Astrocyte (in vitro differentiated cells and primary cell): ENCODE measurements at regions not wholly inside any gene's neighbourhood (a gene's known extent, or its start where the extent isn't known, plus 50 kb on each side); places are given as distances from the start of the nearest gene placed in this dataset.

Experiments
- DNase-seq: peaks from one replicate; pipeline ENCODE4 v3.0.0-alpha.2; 2010; ENCODE audit warnings: low read depth
- FAIRE-seq: peaks from 2 replicates; lab custom pipeline; 2011; peaks lifted over from hg19 to GRCh38; lab: Jason Lieb, UNC
- H2AFZ ChIP-seq: 2 replicates; pipeline ENCODE4 v1.6.0; 2012; ENCODE audit warnings: low read depth, low read length, inconsistent platforms
- H3K27ac ChIP-seq: 2 replicates; pipeline ENCODE4 v1.5.1; 2011; ENCODE audit warnings: low read depth, low read length, inconsistent platforms
- H3K27me3 ChIP-seq: 2 replicates; pipeline ENCODE4 v1.6.0; 2011; ENCODE audit warnings: low read length, inconsistent platforms; ENCODE audit not compliant: insufficient read depth
- H3K36me3 ChIP-seq: 2 replicates; pipeline ENCODE4 v1.5.1; 2011; ENCODE audit warnings: low read length, inconsistent platforms; ENCODE audit not compliant: insufficient read depth
- H3K4me1 ChIP-seq: 2 replicates; pipeline ENCODE4 v1.5.1; 2011; ENCODE audit warnings: low read length, inconsistent platforms; ENCODE audit not compliant: insufficient read depth
- H3K4me2 ChIP-seq: 2 replicates; pipeline ENCODE4 v1.6.0; 2012; ENCODE audit warnings: low read length, inconsistent platforms
- H3K4me3 ChIP-seq: 2 replicates; pipeline ENCODE4 v1.5.1; 2011; ENCODE audit warnings: low read depth, mild to moderate bottlenecking, low read length, inconsistent platforms; ENCODE audit not compliant: insufficient read depth
- H3K79me2 ChIP-seq: 2 replicates; pipeline ENCODE4 v1.6.0; 2012; ENCODE audit warnings: mild to moderate bottlenecking, low read length, inconsistent platforms; ENCODE audit not compliant: insufficient read depth
- H3K9ac ChIP-seq: 2 replicates; pipeline ENCODE4 v1.6.0; 2012; ENCODE audit warnings: mild to moderate bottlenecking, low read length, inconsistent platforms
- H3K9me3 ChIP-seq: 2 replicates; pipeline ENCODE4 v1.5.1; 2012; ENCODE audit warnings: low read depth, mild to moderate bottlenecking, low read length, inconsistent platforms; ENCODE audit not compliant: insufficient read depth
- H4K20me1 ChIP-seq: 2 replicates; pipeline ENCODE4 v1.6.0; 2012; ENCODE audit warnings: low read length, inconsistent platforms; ENCODE audit not compliant: insufficient read depth
- H3K27ac Mint-ChIP-seq: one replicate; pipeline ENCODE4 v1.8.0; 2021; ENCODE audit warnings: mild to moderate bottlenecking, mixed read lengths; ENCODE audit not compliant: unreplicated experiment
- H3K27me3 Mint-ChIP-seq: one replicate; pipeline ENCODE4 v1.8.0; 2021; ENCODE audit warnings: low read depth, mixed read lengths; ENCODE audit not compliant: unreplicated experiment
- H3K36me3 Mint-ChIP-seq: one replicate; pipeline ENCODE4 v1.8.0; 2021; ENCODE audit warnings: low read depth, mixed read lengths; ENCODE audit not compliant: unreplicated experiment
- H3K4me1 Mint-ChIP-seq: one replicate; pipeline ENCODE4 v1.8.0; 2021; ENCODE audit warnings: low read depth, mixed read lengths; ENCODE audit not compliant: unreplicated experiment
- H3K4me3 Mint-ChIP-seq: one replicate; pipeline ENCODE4 v1.8.0; 2021; ENCODE audit warnings: mild to moderate bottlenecking, moderate library complexity, mixed read lengths; ENCODE audit not compliant: unreplicated experiment
- H3K9me3 Mint-ChIP-seq: one replicate; pipeline ENCODE4 v1.8.0; 2021; ENCODE audit warnings: mild to moderate bottlenecking, mixed read lengths; ENCODE audit not compliant: unreplicated experiment
- EZH2 ChIP-seq: IDR thresholded peaks from 2 replicates; pipeline ENCODE4 v1.6.1; 2012; ENCODE audit warnings: mild to moderate bottlenecking, low read length, inconsistent platforms; ENCODE audit not compliant: insufficient read depth
- TF ChIP-seq, protein P1 (sequence below): IDR thresholded peaks from 2 replicates; pipeline ENCODE4 v1.5.1; 2011; ENCODE audit warnings: low read depth, mild to moderate bottlenecking, inconsistent platforms, low read length, moderate library complexity; ENCODE audit not compliant: insufficient read depth

DNA sequence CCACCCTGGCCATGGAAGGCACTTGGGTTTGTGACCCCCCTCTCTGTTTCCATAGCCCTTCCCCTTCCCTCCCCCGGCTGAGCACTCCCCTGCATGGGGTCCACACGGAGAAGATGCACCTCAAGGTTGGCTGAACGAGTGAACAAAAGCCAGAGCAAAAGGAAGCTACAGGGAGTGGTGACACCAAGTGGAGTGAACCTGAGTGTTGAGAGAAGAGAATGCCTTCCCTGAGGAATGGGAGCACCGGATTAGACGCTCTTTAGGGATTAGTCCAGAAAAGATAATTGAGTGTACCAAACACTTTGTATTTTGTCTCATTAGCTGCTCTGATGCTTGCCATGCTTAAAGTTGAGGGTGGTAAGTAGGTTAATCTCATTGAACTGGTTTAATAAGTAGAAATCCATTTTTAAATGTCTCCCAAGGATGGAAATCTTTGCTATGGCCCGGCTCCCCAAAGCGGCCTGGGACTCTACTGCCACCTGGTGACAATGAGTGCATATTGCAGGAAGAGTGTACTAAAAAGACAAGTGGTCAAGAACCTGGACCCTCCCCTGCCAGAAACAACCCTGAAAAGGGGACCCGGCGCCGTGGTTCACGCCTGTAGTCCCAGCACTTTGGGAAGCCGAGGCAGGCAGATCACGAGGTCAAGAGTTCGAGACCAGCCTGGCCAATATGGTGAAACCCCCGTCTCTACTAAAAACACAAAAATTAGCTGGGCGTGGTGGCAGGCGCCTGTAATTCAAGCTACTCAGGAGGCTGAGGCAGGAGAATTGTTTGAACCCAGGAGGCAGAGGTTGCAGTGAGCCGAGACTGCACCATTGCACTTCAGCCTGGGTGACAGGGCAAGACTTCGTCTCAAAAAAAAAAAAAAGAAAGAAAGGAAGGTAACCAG lies 150.6 kb upstream of the ZC3H12A start:
- Histone ChIP-seq H3K4me3 (no peak overlapping the region), H3K4me1 (no peaks in the 10 kb centered on the region), H3K27ac (no peak overlapping the region), H3K79me2 (no peaks in the 10 kb centered on the region), H3K9me3 (no peaks in the 10 kb centered on the region), H2AFZ (no peak overlapping the region), H3K9ac (no peak overlapping the region), H4K20me1 (no peaks in the 10 kb centered on the region), H3K36me3 (no peaks in the 10 kb centered on the region), H3K4me2 (no peak overlapping the region), H3K27me3 (no peaks in the 10 kb centered on the region)
- FAIRE-seq (no peak), DNase-seq (no peak)
- Mint-ChIP-seq H3K36me3 (no peaks in the 10 kb centered on the region), H3K4me1 (no peaks in the 10 kb centered on the region), H3K4me3 (no peak overlapping the region), H3K27ac (no peak overlapping the region), H3K9me3 (peaks cover 4% of the 10 kb centered on the region), H3K27me3 (peaks cover 40% of the 10 kb centered on the region)
- no peak for TF ChIP-seq EZH2
- TF ChIP-seq, protein P1, sequence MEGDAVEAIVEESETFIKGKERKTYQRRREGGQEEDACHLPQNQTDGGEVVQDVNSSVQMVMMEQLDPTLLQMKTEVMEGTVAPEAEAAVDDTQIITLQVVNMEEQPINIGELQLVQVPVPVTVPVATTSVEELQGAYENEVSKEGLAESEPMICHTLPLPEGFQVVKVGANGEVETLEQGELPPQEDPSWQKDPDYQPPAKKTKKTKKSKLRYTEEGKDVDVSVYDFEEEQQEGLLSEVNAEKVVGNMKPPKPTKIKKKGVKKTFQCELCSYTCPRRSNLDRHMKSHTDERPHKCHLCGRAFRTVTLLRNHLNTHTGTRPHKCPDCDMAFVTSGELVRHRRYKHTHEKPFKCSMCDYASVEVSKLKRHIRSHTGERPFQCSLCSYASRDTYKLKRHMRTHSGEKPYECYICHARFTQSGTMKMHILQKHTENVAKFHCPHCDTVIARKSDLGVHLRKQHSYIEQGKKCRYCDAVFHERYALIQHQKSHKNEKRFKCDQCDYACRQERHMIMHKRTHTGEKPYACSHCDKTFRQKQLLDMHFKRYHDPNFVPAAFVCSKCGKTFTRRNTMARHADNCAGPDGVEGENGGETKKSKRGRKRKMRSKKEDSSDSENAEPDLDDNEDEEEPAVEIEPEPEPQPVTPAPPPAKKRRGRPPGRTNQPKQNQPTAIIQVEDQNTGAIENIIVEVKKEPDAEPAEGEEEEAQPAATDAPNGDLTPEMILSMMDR: peak; percentile 34

DNA sequence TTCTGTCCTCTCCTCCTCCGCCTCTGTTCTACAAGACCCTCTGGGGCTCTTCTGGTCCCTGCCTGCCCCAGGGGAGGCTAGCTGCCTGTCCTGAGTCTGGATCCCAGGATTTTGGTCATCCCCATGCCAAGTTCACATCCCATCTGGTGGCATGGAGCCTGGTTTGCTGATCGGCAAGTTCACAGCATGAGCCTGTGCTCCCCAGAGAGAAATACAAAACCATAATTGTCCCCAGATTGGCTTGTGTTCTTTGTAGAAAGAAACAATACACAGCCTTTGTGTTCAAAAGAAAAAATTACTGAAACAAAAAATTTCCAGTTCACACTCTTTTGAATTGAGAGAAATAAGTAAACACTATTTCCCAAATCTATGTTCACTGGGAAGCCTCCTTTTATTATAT lies 149.4 kb upstream of the ZC3H12A start:
- FAIRE-seq: no peak
- H3K36me3 Mint-ChIP-seq: no peaks in the 10 kb centered on the region
- Histone ChIP-seq H3K9me3 (no peaks in the 10 kb centered on the region), H3K4me2 (no peak overlapping the region), H3K4me3 (no peak overlapping the region), H3K9ac (no peak overlapping the region), H3K27me3 (no peaks in the 10 kb centered on the region), H2AFZ (no peak overlapping the region), H3K4me1 (no peaks in the 10 kb centered on the region), H3K36me3 (no peaks in the 10 kb centered on the region), H4K20me1 (no peaks in the 10 kb centered on the region), H3K79me2 (no peaks in the 10 kb centered on the region), H3K27ac (no peak overlapping the region)
- no peaks in the 10 kb centered on the region for H3K4me1 Mint-ChIP-seq
- H3K27me3 Mint-ChIP-seq: peaks cover 38% of the 10 kb centered on the region
- TF ChIP-seq, protein P1: no peak
- TF ChIP-seq EZH2: no peak
- no peak for DNase-seq
- H3K4me3 Mint-ChIP-seq: no peak overlapping the region
- peaks cover 4% of the 10 kb centered on the region for H3K9me3 Mint-ChIP-seq
- H3K27ac Mint-ChIP-seq: no peak overlapping the region
